ENCODE measurements at regions not wholly inside any gene's neighbourhood (a gene's known extent, or its start where the extent isn't known, plus 50 kb on each side); places are given as distances from the start of the nearest gene placed in this dataset.

- TF ChIP-seq NR3C1 (CRISPR knock-in tag; conservative IDR thresholded peaks at IDR 0.05; ENCODE audit: low read depth) (no peak), CTCF (IDR thresholded peaks at IDR 0.05) (no peak), RORB (CRISPR knock-in tag; IDR thresholded peaks at IDR 0.05) (no peak), E2F5 (CRISPR knock-in tag; IDR thresholded peaks at IDR 0.05) (no peak), CBFB (CRISPR knock-in tag; IDR thresholded peaks at IDR 0.05; ENCODE audit: low read depth) (no peak), MLX (CRISPR knock-in tag; IDR thresholded peaks at IDR 0.05) (no peak), ZNF219 (CRISPR knock-in tag; IDR thresholded peaks at IDR 0.05; ENCODE audit: borderline replicate concordance) (no peak), ATF6 (CRISPR knock-in tag; IDR thresholded peaks at IDR 0.05) (no peak), MAX (CRISPR knock-in tag; IDR thresholded peaks at IDR 0.05) (no peak), CREM (CRISPR knock-in tag; IDR thresholded peaks at IDR 0.05) (no peak), ZBTB43 (CRISPR knock-in tag; IDR thresholded peaks at IDR 0.05) (no peak), PRRX2 (CRISPR knock-in tag; IDR thresholded peaks at IDR 0.05) (no peak), ZNF232 (CRISPR knock-in tag; IDR thresholded peaks at IDR 0.05) (no peak), USF1 (CRISPR knock-in tag; IDR thresholded peaks at IDR 0.05) (no peak)
- TF ChIP-seq, protein P1, sequence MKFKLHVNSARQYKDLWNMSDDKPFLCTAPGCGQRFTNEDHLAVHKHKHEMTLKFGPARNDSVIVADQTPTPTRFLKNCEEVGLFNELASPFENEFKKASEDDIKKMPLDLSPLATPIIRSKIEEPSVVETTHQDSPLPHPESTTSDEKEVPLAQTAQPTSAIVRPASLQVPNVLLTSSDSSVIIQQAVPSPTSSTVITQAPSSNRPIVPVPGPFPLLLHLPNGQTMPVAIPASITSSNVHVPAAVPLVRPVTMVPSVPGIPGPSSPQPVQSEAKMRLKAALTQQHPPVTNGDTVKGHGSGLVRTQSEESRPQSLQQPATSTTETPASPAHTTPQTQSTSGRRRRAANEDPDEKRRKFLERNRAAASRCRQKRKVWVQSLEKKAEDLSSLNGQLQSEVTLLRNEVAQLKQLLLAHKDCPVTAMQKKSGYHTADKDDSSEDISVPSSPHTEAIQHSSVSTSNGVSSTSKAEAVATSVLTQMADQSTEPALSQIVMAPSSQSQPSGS (CRISPR knock-in tag; IDR thresholded peaks at IDR 0.05; ENCODE audit: borderline replicate concordance, low read depth): no peak
- TF ChIP-seq, protein P2, sequence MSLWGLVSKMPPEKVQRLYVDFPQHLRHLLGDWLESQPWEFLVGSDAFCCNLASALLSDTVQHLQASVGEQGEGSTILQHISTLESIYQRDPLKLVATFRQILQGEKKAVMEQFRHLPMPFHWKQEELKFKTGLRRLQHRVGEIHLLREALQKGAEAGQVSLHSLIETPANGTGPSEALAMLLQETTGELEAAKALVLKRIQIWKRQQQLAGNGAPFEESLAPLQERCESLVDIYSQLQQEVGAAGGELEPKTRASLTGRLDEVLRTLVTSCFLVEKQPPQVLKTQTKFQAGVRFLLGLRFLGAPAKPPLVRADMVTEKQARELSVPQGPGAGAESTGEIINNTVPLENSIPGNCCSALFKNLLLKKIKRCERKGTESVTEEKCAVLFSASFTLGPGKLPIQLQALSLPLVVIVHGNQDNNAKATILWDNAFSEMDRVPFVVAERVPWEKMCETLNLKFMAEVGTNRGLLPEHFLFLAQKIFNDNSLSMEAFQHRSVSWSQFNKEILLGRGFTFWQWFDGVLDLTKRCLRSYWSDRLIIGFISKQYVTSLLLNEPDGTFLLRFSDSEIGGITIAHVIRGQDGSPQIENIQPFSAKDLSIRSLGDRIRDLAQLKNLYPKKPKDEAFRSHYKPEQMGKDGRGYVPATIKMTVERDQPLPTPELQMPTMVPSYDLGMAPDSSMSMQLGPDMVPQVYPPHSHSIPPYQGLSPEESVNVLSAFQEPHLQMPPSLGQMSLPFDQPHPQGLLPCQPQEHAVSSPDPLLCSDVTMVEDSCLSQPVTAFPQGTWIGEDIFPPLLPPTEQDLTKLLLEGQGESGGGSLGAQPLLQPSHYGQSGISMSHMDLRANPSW (CRISPR knock-in tag; conservative IDR thresholded peaks at IDR 0.05; ENCODE audit: low read depth): no peak
- Mint-ChIP-seq H3K4me3 (no peak overlapping the region), H3K9me3 (no peaks in the 10 kb centered on the region), H3K27me3 (ENCODE audit: low read depth) (no peaks in the 10 kb centered on the region), H3K36me3 (no peaks in the 10 kb centered on the region), H3K4me1 (peaks cover 6% of the 10 kb centered on the region), H3K27ac (no peak overlapping the region)
- ChIA-PET CTCF (no interaction called here), POLR2A (no interaction called here)
- ATAC-seq (no peak), DNase-seq (ENCODE audit: low spot score) (no peak)
Observed at GRCh38 chr4:164508771-164509170, 245.2 kb upstream of the SMIM31 start.

Measured in WTC11 (cell line).